Tibial nerve (tissue), 4 donors: ENCODE measurements at regions not wholly inside any gene's neighbourhood (a gene's known extent, or its start where the extent isn't known, plus 50 kb on each side); places are given as distances from the start of the nearest gene placed in this dataset.

Source experiments
- DNase-seq, 2 donors: peaks; one replicate each; pipeline ENCODE4 v3.0.0-alpha.2; 2019; ENCODE audit warnings: low spot score in 2 of 2
- H3K27ac ChIP-seq, 4 donors: fragments of 200-600 bp; sonication (generic) in 3 of 4; one replicate each; pipeline ENCODE4 v1.5.1; 2017 to 2019; ENCODE audit warnings: mild to moderate bottlenecking in 1 of 4
- H3K27me3 ChIP-seq, 2 donors: fragments of 200-600 bp; sonication (generic) in 1 of 2; one replicate each; pipeline versions ENCODE4 v1.5.1 to v1.6.0; 2017 to 2019
- H3K36me3 ChIP-seq, 3 donors: fragments of 200-600 bp; sonication (generic); one replicate each; pipeline ENCODE4 v1.5.1; 2018 to 2019
- H3K4me1 ChIP-seq, 4 donors: fragments of 200-600 bp; sonication (generic) in 3 of 4; one replicate each; pipeline ENCODE4 v1.5.1; 2017 to 2019
- H3K4me3 ChIP-seq, 4 donors: fragments of 200-600 bp; sonication (generic) in 3 of 4; one replicate each; pipeline ENCODE4 v1.5.1; 2017 to 2019; ENCODE audit warnings: mild to moderate bottlenecking in 1 of 4, moderate library complexity in 1 of 4
- H3K9me3 ChIP-seq, 4 donors: fragments of 200-600 bp; sonication (generic) in 3 of 4; one replicate each; pipeline ENCODE4 v1.5.1; 2017 to 2019
- EP300 ChIP-seq, 2 donors: sonication (generic); formaldehyde crosslinking; IDR thresholded peaks; one replicate each; pipeline ENCODE4 v1.6.1; 2017; ENCODE audit warnings: antibody characterized with exemption in 2 of 2, mild to moderate bottlenecking in 1 of 2
- POLR2A ChIP-seq, 2 donors: fragments of 450-650 bp; IDR thresholded peaks; one replicate each; pipeline ENCODE4 v1.6.1; 2017; ENCODE audit warnings: antibody characterized with exemption in 2 of 2, mild to moderate bottlenecking in 2 of 2, moderate library complexity in 2 of 2
- WGBS, 2 donors: methylation state at CpG; one replicate each; pipeline ENCODE4 v1.1.5; 2018; 5-methylcytosine and 5-hydroxymethylcytosine counted together
- TF ChIP-seq, protein P1 (sequence below), 5 experiments: fragments of 200-600 bp in 3 of 5; fragments of 450-650 bp in 2 of 5; sonication (generic) in 3 of 5; IDR thresholded peaks; one replicate each; pipeline ENCODE4 v1.5.1; 2016 to 2019; ENCODE audit warnings: antibody characterized with exemption in 5 of 5, mild to moderate bottlenecking in 3 of 5, moderate library complexity in 2 of 5

- Histone ChIP-seq H3K4me1 (no peaks in the 10 kb centered on the region), H3K27ac (no peak overlapping the region), H3K4me3 (no peak overlapping the region), H3K9me3 (no peaks in the 10 kb centered on the region), H3K36me3 (no peaks in the 10 kb centered on the region), H3K27me3 (no peaks in the 10 kb centered on the region)
- 100% methylated on average over 2 of the region's 2 CpGs for WGBS, 2 donors
- no peak for DNase-seq
- TF ChIP-seq, protein P1, sequence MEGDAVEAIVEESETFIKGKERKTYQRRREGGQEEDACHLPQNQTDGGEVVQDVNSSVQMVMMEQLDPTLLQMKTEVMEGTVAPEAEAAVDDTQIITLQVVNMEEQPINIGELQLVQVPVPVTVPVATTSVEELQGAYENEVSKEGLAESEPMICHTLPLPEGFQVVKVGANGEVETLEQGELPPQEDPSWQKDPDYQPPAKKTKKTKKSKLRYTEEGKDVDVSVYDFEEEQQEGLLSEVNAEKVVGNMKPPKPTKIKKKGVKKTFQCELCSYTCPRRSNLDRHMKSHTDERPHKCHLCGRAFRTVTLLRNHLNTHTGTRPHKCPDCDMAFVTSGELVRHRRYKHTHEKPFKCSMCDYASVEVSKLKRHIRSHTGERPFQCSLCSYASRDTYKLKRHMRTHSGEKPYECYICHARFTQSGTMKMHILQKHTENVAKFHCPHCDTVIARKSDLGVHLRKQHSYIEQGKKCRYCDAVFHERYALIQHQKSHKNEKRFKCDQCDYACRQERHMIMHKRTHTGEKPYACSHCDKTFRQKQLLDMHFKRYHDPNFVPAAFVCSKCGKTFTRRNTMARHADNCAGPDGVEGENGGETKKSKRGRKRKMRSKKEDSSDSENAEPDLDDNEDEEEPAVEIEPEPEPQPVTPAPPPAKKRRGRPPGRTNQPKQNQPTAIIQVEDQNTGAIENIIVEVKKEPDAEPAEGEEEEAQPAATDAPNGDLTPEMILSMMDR (IDR thresholded peaks at IDR 0.05): no peak
- TF ChIP-seq POLR2A (IDR thresholded peaks at IDR 0.05): no peak
- TF ChIP-seq EP300 (IDR thresholded peaks at IDR 0.05): no peak
Observed at GRCh38 chr6:155520078-155520477, 64.4 kb upstream of the NOX3 start.

DNA sequence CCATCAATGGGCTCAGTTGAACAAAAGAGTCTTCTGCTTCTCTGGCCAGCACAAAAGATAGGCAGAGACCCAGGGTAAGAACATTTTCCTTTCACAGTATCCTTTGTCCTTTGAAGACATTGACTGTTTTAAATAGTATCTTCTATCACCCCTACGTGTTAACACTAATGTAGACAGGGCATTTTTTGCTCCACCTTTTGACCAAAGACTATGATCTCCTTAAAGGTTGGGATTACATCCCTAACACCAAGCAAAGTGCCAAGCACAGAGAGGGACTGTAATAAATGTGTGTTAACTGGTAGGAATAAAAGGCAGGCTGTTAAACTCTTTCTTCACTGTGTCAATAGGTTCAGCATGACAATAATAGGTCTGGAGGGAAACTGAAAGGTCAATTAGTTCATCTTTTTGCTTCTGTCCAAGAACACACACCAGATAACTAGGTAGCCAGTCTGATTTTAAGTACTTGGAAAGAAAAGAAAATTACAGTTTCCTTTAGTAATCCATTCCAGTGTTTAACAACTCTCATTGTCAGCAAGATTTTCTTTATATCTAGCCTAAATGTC lies 63.6 kb upstream of the NOX3 start:
- Histone ChIP-seq H3K27me3 (no peaks in the 10 kb centered on the region), H3K36me3 (no peaks in the 10 kb centered on the region), H3K4me1 (no peaks in the 10 kb centered on the region), H3K9me3 (no peaks in the 10 kb centered on the region), H3K4me3 (no peak overlapping the region), H3K27ac (no peak overlapping the region)
- TF ChIP-seq POLR2A (IDR thresholded peaks at IDR 0.05) (no peak), EP300 (IDR thresholded peaks at IDR 0.05) (no peak)
- TF ChIP-seq, protein P1 (IDR thresholded peaks at IDR 0.05): no peak
- no peak for DNase-seq
- WGBS, 2 donors: 25% methylated on average over 1 of the region's 1 CpG

GRCh38 chr6:155517294-155517693 lies 61.7 kb upstream of the NOX3 start:
- Histone ChIP-seq H3K4me3 (no peak overlapping the region), H3K27ac (no peak overlapping the region), H3K36me3 (no peaks in the 10 kb centered on the region), H3K27me3 (no peaks in the 10 kb centered on the region), H3K4me1 (no peaks in the 10 kb centered on the region), H3K9me3 (no peaks in the 10 kb centered on the region)
- TF ChIP-seq POLR2A (IDR thresholded peaks at IDR 0.05): no peak
- TF ChIP-seq, protein P1 (IDR thresholded peaks at IDR 0.05): no peak
- no peak for TF ChIP-seq EP300 (IDR thresholded peaks at IDR 0.05)
- no peak for DNase-seq
- WGBS, 2 donors: 89 to 92% methylated on average over 8 of the region's 8 CpGs

DNA sequence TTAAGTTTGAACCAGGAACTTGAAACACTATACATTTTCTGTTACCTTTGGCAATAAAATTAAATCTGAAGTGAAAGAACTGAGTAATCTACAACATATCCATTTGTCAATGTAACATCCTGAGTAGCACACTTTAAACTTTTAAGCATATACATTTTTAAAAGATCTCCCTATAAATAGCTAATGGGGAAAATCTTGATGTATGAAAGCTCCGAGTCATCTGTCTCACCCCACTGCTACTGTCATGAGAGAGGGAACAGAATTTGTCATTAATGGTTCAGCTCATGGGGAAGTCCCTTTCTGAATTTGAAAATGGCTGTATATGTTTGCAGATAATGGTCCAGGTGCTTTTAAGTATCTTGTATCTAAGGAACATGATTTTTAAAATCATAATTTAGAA lies 55.2 kb upstream of the NOX3 start:
- no peak for TF ChIP-seq EP300 (IDR thresholded peaks at IDR 0.05)
- TF ChIP-seq, protein P1 (IDR thresholded peaks at IDR 0.05): no peak
- TF ChIP-seq POLR2A (IDR thresholded peaks at IDR 0.05): no peak
- H3K9me3 ChIP-seq: no peaks in the 10 kb centered on the region
- WGBS, 2 donors: 41 to 86% methylated on average over 1 of the region's 1 CpG
- H3K27ac ChIP-seq: no peak overlapping the region
- H3K36me3 ChIP-seq: no peaks in the 10 kb centered on the region
- DNase-seq: no peak
- H3K4me1 ChIP-seq: no peaks in the 10 kb centered on the region
- H3K27me3 ChIP-seq: no peaks in the 10 kb centered on the region
- no peak overlapping the region for H3K4me3 ChIP-seq

DNA sequence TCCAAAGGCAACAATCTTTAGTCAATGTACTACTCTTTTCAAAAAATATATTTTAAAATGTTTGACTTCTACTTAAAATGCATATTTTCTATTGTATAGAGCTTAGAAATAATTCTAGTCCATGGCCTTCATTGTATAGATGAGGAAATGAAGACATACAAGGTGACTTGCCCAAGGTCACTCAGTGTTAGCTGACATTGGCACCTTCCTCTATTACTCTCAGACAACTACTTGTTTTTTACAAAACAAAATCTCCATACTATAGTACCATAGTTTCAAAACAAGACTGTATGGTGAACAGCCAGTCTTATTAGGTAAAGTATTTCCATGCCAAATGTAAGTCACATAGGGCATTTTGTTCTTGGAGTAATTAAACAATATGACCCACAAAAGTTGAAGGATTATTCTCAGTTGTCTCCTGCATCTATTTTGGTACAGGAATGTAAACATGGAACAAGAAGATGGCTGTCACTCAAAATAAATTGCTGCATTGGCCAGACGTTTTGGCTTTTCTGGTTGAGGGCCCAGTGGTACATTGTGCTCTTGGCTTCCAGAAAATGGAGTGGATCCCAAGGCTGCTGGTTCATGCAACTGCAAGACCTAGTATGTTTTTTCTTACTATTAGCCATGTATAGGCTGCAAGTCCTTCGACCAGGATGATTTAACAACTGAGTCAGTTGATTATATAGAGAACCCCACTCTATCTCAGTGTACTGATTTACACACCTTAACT lies 54.3 kb upstream of the NOX3 start:
- H3K4me1 ChIP-seq: no peaks in the 10 kb centered on the region
- TF ChIP-seq EP300 (IDR thresholded peaks at IDR 0.05) (no peak), POLR2A (IDR thresholded peaks at IDR 0.05) (no peak)
- TF ChIP-seq, protein P1 (IDR thresholded peaks at IDR 0.05): no peak
- WGBS, 2 donors: 59 to 62% methylated on average over 2 of the region's 2 CpGs
- no peak for DNase-seq
- no peaks in the 10 kb centered on the region for H3K36me3 ChIP-seq
- H3K27ac ChIP-seq: no peak overlapping the region
- H3K9me3 ChIP-seq: no peaks in the 10 kb centered on the region
- H3K27me3 ChIP-seq: no peaks in the 10 kb centered on the region
- H3K4me3 ChIP-seq: no peak overlapping the region
